Parathyroid adenoma (tissue), 2 donors: ENCODE measurements at regions not wholly inside any gene's neighbourhood (a gene's known extent, or its start where the extent isn't known, plus 50 kb on each side); places are given as distances from the start of the nearest gene placed in this dataset.

Experiments
- H2AFZ ChIP-seq: fragments of 300-600 bp; sonication (generic); one replicate; pipeline ENCODE4 v1.7.0; 2017; ENCODE audit warnings: antibody characterized with exemption, mild to moderate bottlenecking
- H3K27ac ChIP-seq: fragments of 300-600 bp; sonication (generic); one replicate; pipeline ENCODE4 v1.7.0; 2017
- H3K27me3 ChIP-seq: fragments of 300-600 bp; sonication (generic); one replicate; pipeline ENCODE4 v1.7.0; 2017; ENCODE audit warnings: low read length; ENCODE audit not compliant: control insufficient read depth, insufficient read depth
- H3K36me3 ChIP-seq: fragments of 300-600 bp; sonication (generic); one replicate; pipeline ENCODE4 v1.7.0; 2017; ENCODE audit warnings: low read length; ENCODE audit not compliant: control insufficient read depth, insufficient read depth
- H3K4me1 ChIP-seq: fragments of 300-600 bp; sonication (generic); one replicate; pipeline ENCODE4 v1.7.0; 2017; ENCODE audit warnings: control low read depth
- H3K4me2 ChIP-seq: fragments of 300-600 bp; sonication (generic); one replicate; pipeline ENCODE4 v1.7.0; 2017; ENCODE audit warnings: low read length
- H3K4me3 ChIP-seq: fragments of 300-600 bp; sonication (generic); one replicate; pipeline ENCODE4 v1.7.0; 2017; ENCODE audit warnings: low read depth, low read length
- H3K79me2 ChIP-seq: fragments of 300-600 bp; sonication (generic); one replicate; pipeline ENCODE4 v1.7.0; 2017; ENCODE audit warnings: control low read depth
- H3K9ac ChIP-seq: fragments of 300-600 bp; sonication (generic); one replicate; pipeline ENCODE4 v1.7.0; 2017; ENCODE audit warnings: mild to moderate bottlenecking
- H3K9me3 ChIP-seq: fragments of 300-600 bp; sonication (generic); one replicate; pipeline ENCODE4 v1.7.0; 2017; ENCODE audit warnings: low read length; ENCODE audit not compliant: control insufficient read depth
- CTCF ChIP-seq: fragments of 300-600 bp; sonication (generic); IDR thresholded peaks from one replicate; pipeline ENCODE4 v1.7.0; 2017; ENCODE audit warnings: antibody characterized with exemption, mild to moderate bottlenecking
- donor health status: primary hyperparathyroidism.

- Histone ChIP-seq H3K79me2 (no peaks in the 10 kb centered on the region), H3K4me2 (no peak overlapping the region), H3K27ac (no peak overlapping the region), H3K9ac (no peak overlapping the region), H2AFZ (no peak overlapping the region), H3K4me3 (no peak overlapping the region), H3K36me3 (no peaks in the 10 kb centered on the region), H3K27me3 (no peaks in the 10 kb centered on the region), H3K4me1 (no peaks in the 10 kb centered on the region), H3K9me3 (no peaks in the 10 kb centered on the region)
- no peak for TF ChIP-seq CTCF
These were observed 244.0 kb upstream of the THBS1 start for GRCh38 chr15:39336926-39337325.

- H3K9ac ChIP-seq: no peak overlapping the region
- no peak overlapping the region for H3K4me2 ChIP-seq
- no peak for TF ChIP-seq CTCF
- no peaks in the 10 kb centered on the region for H3K79me2 ChIP-seq
- no peak overlapping the region for H2AFZ ChIP-seq
- no peaks in the 10 kb centered on the region for H3K36me3 ChIP-seq
- H3K27me3 ChIP-seq: no peaks in the 10 kb centered on the region
- H3K27ac ChIP-seq: no peak overlapping the region
- no peaks in the 10 kb centered on the region for H3K4me1 ChIP-seq
- no peak overlapping the region for H3K4me3 ChIP-seq
- H3K9me3 ChIP-seq: no peaks in the 10 kb centered on the region
These were observed 242.6 kb upstream of the THBS1 start for GRCh38 chr15:39338251-39338650.

DNA sequence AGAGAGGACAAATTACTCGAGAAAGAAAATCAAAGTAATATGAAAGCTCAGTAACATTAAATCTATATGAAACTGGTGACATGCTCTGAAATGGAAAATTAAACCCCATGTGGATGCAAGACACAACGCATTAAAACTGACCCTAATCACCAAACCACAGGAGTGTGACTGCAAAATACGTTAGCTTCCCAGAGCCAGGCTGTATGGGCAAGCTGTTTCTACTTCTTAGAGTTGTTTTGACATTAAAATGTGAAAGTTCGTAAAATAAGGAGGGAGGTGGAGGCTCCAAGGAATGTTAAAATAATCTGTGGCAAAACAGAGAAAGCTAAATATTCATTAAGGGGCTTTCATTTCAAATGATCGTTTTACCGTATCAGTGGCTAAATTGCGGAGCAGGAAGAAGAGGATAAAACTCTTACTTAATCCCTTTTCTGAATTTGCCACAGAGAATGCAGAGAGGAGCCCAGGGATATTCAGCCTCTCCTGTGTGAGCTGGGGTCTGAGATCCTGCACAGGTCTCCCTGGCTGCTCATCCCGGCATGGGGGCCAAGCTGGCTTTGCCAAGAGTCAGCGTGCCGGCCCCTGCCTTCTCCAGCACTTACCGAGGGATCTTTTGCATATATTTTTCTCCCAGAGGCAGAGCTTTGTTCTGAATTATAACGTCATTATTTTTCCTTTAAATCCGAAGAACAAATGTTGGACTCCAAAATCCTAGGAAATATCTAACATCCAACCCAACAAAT lies 239.8 kb upstream of the THBS1 start:
- TF ChIP-seq CTCF: no peak
- Histone ChIP-seq H2AFZ (no peak overlapping the region), H3K9ac (no peak overlapping the region)

DNA sequence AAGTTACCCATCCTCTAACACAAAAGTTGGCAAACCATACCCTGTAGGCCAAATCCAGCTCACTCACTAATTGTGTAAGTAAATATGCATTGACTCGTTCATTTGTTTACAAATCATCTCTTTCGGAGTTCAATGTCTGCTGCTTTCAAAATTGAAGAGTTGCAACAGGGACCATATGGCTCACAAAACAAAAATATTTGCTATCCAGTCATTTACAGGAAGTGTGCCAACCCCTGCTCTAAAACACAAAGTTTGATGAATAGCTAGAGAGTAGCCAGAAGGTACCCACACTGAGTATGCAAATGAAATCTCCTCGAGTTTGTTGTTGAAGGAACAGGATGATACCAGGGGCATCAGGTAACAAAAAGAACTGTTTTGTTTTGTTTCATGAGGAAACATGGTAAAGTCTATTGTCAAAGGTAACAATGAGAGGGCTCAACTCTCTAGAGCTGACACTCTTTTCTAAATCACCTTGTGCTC lies 236.2 kb upstream of the THBS1 start:
- Histone ChIP-seq H3K27ac (no peak overlapping the region), H3K27me3 (no peaks in the 10 kb centered on the region), H3K9ac (no peak overlapping the region), H2AFZ (no peak overlapping the region), H3K4me1 (no peaks in the 10 kb centered on the region), H3K4me2 (no peak overlapping the region), H3K4me3 (no peak overlapping the region), H3K36me3 (no peaks in the 10 kb centered on the region), H3K79me2 (no peaks in the 10 kb centered on the region), H3K9me3 (no peaks in the 10 kb centered on the region)
- no peak for TF ChIP-seq CTCF

More for the DNA sequence above, 239.8 kb upstream of the THBS1 start:
- Histone ChIP-seq H3K4me3 (no peak overlapping the region), H3K4me1 (no peaks in the 10 kb centered on the region), H3K79me2 (no peaks in the 10 kb centered on the region), H3K4me2 (no peak overlapping the region), H3K36me3 (no peaks in the 10 kb centered on the region), H3K9me3 (no peaks in the 10 kb centered on the region), H3K27me3 (no peaks in the 10 kb centered on the region), H3K27ac (no peak overlapping the region)

GRCh38 chr15:39345176-39345575 lies 235.7 kb upstream of the THBS1 start:
- Histone ChIP-seq H3K4me2 (no peak overlapping the region), H3K9ac (no peak overlapping the region), H3K79me2 (no peaks in the 10 kb centered on the region), H3K9me3 (no peaks in the 10 kb centered on the region), H3K27me3 (no peaks in the 10 kb centered on the region), H2AFZ (no peak overlapping the region), H3K4me1 (no peaks in the 10 kb centered on the region), H3K27ac (no peak overlapping the region), H3K4me3 (no peak overlapping the region), H3K36me3 (no peaks in the 10 kb centered on the region)
- TF ChIP-seq CTCF: no peak
